ENCODE measurements at regions not wholly inside any gene's neighbourhood (a gene's known extent, or its start where the extent isn't known, plus 50 kb on each side); places are given as distances from the start of the nearest gene placed in this dataset.
"Not testable (repeated sequence)": the region's sequence is repeated elsewhere in the genome, so short reads cannot be mapped to it uniquely, and the experiment has no call there.

DNA sequence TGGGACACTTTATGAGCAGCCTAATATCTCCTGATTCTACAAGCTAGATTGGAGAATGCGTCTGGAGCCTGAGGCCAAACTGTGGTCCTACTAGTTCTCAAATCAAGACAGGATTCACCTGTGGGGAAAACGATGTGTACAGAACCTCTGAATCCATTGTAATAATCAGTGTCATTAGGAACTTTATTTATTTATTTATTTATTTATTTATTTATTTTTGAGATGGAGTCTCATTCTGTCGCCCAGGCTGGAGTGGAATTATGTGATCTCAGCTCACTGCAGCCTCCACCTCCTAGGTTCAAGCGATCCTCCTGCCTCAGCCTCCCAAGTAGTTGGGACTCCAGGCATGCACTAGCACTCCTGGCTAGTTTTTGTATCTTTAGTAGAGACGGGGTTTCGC is 52.6 kb upstream of the KIF26B start:
- H3K9me3 Mint-ChIP-seq, H3K4me3 Mint-ChIP-seq, DNase-seq, H3K27me3 Mint-ChIP-seq, H3K27ac Mint-ChIP-seq, H3K4me1 Mint-ChIP-seq, POLR2A ChIA-PET, H3K36me3 Mint-ChIP-seq, ATAC-seq: not testable (repeated sequence)

DNA sequence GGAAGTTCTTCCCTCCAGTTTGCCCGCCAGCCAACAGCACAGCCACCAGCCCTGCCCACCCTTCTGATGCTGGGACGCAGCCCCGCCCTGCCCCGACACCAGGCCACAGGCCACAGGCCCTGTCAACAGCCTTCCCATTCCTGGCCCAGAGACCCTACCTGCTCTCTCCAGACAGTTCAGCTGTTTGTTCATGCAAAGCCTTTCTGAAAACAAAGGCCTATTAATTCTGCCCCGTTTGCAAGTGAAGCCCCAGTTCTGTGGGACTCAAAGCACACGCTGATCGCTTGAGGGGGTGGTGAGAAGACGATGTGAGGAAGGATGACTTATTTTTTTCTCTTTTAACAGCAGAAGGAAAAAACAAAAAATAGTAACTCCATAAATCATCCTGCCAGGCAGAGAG is 55.4 kb upstream of the KIF26B start:
- Mint-ChIP-seq H3K36me3 (peaks cover 0 to 1% (median 0%) of the 10 kb centered on the region in 3 donors), H3K27me3 (peaks cover 0 to 2% (median 0%) of the 10 kb centered on the region in 5 donors), H3K4me1 (no peaks in the 10 kb centered on the region), H3K4me3 (no peak overlapping the region), H3K27ac (no peak overlapping the region), H3K9me3 (peaks cover 0 to 1% (median 0%) of the 10 kb centered on the region in 9 donors)
- no peak for DNase-seq
- ATAC-seq, result no peak
- POLR2A ChIA-PET, result no interaction called here

DNA sequence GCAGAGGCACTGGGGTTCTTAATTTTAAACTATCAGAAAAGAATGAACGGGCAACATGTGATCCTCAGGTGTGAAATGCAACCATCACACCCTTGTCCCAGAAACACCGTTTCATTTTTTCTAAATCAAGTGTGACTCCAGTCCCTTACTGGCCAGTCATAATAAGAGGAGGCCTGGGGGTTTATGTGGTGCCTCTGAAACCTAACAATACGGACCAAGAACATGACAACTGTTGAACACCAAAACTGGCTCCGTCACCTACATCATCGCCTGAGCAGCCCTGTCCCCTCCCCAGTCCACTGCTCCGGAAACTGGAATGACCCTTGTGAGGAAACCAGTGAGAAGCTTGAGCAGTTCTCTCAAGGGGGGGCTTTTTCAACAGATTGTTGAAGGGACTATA is 55.9 kb upstream of the KIF26B start:
- peaks cover 0 to 1% (median 0%) of the 10 kb centered on the region in 9 donors for H3K9me3 Mint-ChIP-seq
- POLR2A ChIA-PET, result no interaction called here
- H3K27ac Mint-ChIP-seq, result no peak overlapping the region
- DNase-seq (no peak), ATAC-seq (no peak)
- no peak overlapping the region for H3K4me3 Mint-ChIP-seq
- no peaks in the 10 kb centered on the region for H3K36me3 Mint-ChIP-seq
- H3K4me1 Mint-ChIP-seq, result no peaks in the 10 kb centered on the region
- H3K27me3 Mint-ChIP-seq, result peaks cover 0 to 2% (median 0%) of the 10 kb centered on the region in 5 donors

DNA sequence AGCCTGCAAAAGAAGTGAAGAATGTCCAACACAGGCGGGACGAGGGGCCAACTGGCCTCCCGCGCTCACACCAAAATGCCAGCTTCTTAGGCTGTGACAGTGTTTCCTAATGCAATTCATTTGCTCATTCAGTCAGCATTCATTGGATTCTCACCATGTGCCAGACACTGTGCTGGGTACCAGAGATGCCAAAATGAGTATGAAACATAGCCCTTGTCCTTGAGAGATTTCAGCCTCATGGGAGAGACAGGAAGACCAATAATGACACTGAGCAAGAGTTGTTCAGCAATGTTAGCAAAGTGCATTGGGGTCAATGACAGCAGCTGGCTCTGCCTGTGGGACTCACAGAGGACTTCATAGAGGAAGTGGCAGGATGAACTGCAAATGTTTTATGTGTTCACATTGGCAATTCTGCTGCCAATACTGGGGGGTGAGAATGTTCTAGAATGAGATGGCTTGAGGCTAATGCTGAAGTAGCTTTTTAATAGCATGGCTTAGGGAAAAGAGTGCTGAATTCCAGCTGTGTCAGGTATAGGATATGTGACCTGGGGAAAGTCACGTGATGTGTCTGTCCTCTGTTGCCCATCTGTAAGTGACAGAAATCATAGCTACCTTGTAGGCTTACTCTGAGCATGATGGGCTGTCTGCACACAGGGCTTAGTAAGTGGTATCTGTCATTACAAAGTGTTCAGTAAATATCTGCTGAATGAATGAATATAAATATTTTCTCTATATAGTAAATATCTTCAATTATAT is 58.3 kb upstream of the KIF26B start:
- POLR2A ChIA-PET, result no interaction called here
- no peaks in the 10 kb centered on the region for H3K36me3 Mint-ChIP-seq
- H3K9me3 Mint-ChIP-seq, result peaks cover 0 to 1% (median 0%) of the 10 kb centered on the region in 9 donors
- DNase-seq, result no peak
- no peak overlapping the region for H3K27ac Mint-ChIP-seq
- no peak for ATAC-seq
- H3K4me1 Mint-ChIP-seq, result no peaks in the 10 kb centered on the region
- no peaks in the 10 kb centered on the region for H3K27me3 Mint-ChIP-seq
- H3K4me3 Mint-ChIP-seq, result no peak overlapping the region

DNA sequence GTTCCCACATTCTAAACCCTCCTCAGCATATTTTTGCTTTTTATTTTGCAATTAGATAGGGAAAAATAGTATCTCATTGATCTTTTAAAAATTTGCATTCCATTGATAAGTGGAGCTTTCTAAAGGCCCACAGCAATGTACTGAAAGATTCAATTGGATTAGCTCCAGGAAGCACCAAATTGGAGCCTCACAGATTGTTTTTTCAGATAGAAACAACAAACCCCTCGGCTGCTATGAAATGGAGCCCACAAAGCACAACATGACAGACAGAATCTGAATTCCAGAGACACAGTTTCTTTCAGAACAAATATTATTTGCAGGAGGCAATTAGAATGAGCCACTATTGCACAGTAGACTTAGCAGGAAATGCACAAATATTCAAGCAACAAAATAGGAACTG is 58.9 kb upstream of the KIF26B start:
- no peak overlapping the region for H3K4me3 Mint-ChIP-seq
- H3K9me3 Mint-ChIP-seq, result peaks cover 0 to 1% (median 0%) of the 10 kb centered on the region in 9 donors
- no peaks in the 10 kb centered on the region for H3K36me3 Mint-ChIP-seq
- H3K27me3 Mint-ChIP-seq, result no peaks in the 10 kb centered on the region
- DNase-seq, result no peak
- H3K4me1 Mint-ChIP-seq, result no peaks in the 10 kb centered on the region
- no peak for ATAC-seq
- no peak overlapping the region for H3K27ac Mint-ChIP-seq
- POLR2A ChIA-PET, result no interaction called here

DNA sequence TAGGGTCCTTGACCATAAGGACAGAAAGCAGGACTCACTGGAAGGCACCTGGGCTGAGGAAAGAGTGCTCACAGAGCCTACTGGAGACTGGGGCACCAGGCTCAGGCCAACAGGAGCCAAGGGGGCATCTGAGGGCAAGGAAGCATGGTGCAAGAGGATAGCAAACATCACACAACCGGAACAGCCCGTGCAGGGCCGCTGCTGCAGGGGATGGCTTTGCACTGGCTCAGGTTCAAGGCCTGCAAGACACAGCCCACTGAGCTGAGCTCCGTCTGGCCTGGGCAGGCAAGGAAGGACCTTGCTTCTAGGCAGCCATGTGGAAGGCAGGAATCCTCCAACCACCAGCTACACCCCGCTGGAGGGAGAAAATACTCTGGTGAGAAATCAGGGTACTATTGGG is 59.8 kb upstream of the KIF26B start:
- DNase-seq, result no peak
- peaks cover 0 to 1% (median 0%) of the 10 kb centered on the region in 9 donors for H3K9me3 Mint-ChIP-seq
- H3K36me3 Mint-ChIP-seq, result no peaks in the 10 kb centered on the region
- ATAC-seq, result no peak
- H3K4me1 Mint-ChIP-seq, result no peaks in the 10 kb centered on the region
- H3K4me3 Mint-ChIP-seq, result no peak overlapping the region
- no peak overlapping the region for H3K27ac Mint-ChIP-seq
- POLR2A ChIA-PET, result no interaction called here
- H3K27me3 Mint-ChIP-seq, result no peaks in the 10 kb centered on the region

DNA sequence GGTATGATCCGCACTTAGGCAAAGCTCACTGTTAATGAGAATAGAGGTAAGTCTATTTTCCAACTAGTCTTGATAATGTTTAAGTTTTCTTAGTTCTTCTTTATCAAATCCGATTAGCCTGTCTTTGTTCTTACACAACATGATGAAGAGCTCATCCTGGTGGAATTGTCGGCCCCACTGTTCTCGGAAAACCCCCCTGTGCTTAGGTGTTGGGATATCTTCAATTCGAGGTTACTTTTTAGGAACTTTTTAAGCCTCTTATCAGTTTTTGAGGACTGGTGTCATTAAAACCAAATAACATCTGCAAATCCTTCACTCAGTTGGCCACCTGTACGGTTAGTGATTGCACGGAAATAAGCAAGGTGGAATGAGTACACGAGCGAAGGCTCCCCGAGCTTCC is 60.7 kb upstream of the KIF26B start:
- no peak overlapping the region for H3K4me3 Mint-ChIP-seq
- H3K27me3 Mint-ChIP-seq, result no peaks in the 10 kb centered on the region
- no peak for DNase-seq
- peaks cover 0 to 1% (median 0%) of the 10 kb centered on the region in 9 donors for H3K9me3 Mint-ChIP-seq
- no peak overlapping the region for H3K27ac Mint-ChIP-seq
- POLR2A ChIA-PET, result no interaction called here
- H3K4me1 Mint-ChIP-seq, result no peaks in the 10 kb centered on the region
- no peaks in the 10 kb centered on the region for H3K36me3 Mint-ChIP-seq
- no peak for ATAC-seq

DNA sequence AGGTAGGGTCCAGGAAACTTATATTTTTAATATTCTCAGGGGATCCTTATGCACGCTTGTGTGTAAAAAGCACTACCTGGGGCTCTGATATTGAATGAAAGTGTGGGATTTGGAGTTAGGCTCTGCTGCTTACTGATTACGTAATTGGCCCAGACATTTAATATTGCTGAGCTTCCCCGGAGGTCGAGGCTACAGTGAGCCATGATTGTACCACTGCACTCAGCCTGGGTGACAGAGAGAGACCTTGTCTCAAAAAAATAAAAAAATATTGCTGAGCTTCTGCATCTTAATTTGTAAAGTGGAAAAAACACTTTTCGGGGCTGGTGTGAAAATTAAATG is 62.2 kb upstream of the KIF26B start:
- Mint-ChIP-seq H3K9me3 (peaks cover 0 to 1% (median 0%) of the 10 kb centered on the region in 9 donors), H3K36me3 (no peaks in the 10 kb centered on the region), H3K4me3 (no peak overlapping the region), H3K27me3 (no peaks in the 10 kb centered on the region), H3K27ac (no peak overlapping the region), H3K4me1 (no peaks in the 10 kb centered on the region)
- DNase-seq (no peak), ATAC-seq (no peak)
- POLR2A ChIA-PET, result no interaction called here

DNA sequence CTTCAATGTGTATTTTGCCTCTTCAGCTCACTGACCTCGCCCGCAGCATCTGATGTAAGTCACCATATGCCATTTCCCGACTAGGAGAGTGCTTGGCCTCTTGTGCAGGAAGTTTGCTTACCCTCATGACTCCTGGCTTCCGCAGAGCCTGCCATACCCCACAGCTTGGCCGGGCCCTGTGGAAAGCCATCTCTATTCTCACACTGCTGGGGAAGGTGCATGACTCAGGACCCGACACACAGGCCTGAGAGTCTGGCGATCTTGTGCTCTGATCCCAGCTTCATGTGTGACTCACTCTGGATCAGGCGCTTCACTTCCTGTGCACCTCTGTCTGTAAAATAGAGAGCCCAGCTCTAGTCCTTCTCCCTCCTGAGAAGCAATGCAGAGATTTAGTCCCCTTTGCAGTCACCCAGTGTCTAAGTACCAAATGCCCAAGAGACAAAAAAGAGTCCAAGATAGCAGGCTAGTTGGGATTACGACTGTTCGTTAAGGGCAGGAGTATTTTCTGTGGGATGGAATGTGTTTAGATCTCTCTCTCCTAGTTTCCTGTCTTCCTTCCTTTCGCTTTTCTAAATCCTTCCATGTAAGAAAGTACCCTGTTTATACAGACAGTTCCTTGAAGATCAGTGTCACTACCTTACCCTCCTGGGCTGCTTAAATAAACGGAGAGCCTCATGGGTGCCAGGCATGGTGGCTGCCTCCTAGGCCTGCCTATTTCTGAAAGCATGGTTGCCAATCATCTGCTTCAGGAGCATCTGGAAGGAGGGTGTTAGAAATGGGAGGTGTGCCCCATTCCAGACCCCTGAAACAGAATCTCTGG is 62.8 kb upstream of the KIF26B start:
- no peak for DNase-seq
- POLR2A ChIA-PET, result no interaction called here
- H3K9me3 Mint-ChIP-seq, result no peaks in the 10 kb centered on the region
- no peaks in the 10 kb centered on the region for H3K27me3 Mint-ChIP-seq
- no peak overlapping the region for H3K27ac Mint-ChIP-seq
- H3K4me3 Mint-ChIP-seq, result no peak overlapping the region
- H3K4me1 Mint-ChIP-seq, result no peaks in the 10 kb centered on the region
- ATAC-seq, result no peak
- H3K36me3 Mint-ChIP-seq, result no peaks in the 10 kb centered on the region

DNA sequence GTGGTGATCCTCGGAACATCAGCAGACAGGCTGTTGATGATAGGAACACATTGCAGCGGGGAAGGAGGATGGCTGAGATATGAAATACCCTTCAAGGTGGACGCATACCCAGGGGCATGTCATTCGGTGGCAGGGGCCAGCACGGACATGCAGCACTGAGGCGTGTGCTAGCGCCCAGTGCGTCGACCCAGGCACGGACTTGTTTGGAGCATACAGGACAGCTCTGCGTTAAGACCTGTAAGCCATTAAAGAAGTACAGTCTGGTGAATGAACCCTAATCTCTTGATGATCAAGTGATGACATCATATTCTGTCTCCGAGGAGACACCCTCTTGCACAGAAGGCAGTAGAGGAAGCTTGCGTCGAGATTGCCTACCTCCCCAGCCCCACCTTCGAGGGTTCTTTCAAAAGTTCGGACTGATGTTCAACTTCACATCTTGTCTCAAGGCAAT is 63.6 kb upstream of the KIF26B start:
- DNase-seq (no peak), ATAC-seq (no peak)
- Mint-ChIP-seq H3K36me3 (no peaks in the 10 kb centered on the region), H3K4me1 (no peaks in the 10 kb centered on the region), H3K4me3 (no peak overlapping the region), H3K9me3 (no peaks in the 10 kb centered on the region), H3K27me3 (no peaks in the 10 kb centered on the region), H3K27ac (no peak overlapping the region)
- POLR2A ChIA-PET, result no interaction called here

DNA sequence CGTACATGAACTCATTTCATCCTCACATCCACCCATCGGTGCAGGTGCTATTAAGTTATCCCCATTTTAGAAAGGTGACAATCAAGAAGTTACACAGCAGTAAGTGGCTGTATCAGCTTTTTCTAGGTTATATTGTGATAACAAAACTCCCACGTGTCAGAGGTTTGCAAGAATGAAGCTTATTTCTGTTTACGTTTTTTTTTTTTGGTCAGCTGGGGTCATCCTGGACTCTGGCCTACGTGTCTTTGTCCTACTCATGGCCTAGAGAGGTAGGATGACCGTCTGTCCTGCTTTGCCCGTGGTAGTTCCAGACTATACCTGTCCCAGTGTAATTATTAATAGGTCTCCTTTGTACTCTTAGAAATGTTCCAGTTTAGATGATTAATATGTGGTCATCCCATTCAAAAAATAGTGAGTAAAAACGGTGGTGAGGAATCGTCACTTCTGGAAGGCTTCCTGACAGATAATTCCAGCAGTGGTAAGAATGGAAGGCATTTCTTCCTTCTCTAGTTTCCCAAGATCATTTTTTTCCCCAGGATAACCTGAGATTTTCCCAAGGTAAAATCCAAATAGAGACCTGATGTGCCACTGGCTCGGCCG is 64.2 kb upstream of the KIF26B start:
- ATAC-seq (no peak), DNase-seq (no peak)
- POLR2A ChIA-PET, result no interaction called here
- Mint-ChIP-seq H3K27me3 (no peaks in the 10 kb centered on the region), H3K4me1 (no peaks in the 10 kb centered on the region), H3K36me3 (no peaks in the 10 kb centered on the region), H3K4me3 (no peak overlapping the region), H3K27ac (no peak overlapping the region), H3K9me3 (no peaks in the 10 kb centered on the region)

DNA sequence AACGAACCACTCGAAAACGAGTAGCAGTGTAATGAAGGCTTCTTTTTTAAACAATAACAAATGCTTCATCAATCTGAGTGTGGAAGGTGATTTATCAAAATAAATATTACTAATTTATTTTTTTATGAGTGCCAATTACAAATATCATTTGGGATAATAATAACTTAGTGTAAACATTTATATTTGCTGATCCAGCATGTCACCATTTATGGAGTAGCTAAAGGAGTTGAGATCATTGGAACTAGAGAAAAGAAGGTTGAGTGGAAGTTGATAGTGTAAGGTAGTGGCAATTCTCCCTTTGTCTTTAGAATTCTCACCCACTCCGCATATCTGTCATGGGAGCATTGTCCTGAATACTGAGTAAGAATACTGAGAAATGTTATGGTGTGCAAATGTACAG is 67.1 kb upstream of the KIF26B start:
- Mint-ChIP-seq H3K9me3 (no peaks in the 10 kb centered on the region), H3K27me3 (no peaks in the 10 kb centered on the region), H3K4me1 (no peaks in the 10 kb centered on the region), H3K27ac (no peak overlapping the region), H3K36me3 (no peaks in the 10 kb centered on the region), H3K4me3 (no peak overlapping the region)
- DNase-seq (no peak), ATAC-seq (no peak)
- POLR2A ChIA-PET, result no interaction called here

DNA sequence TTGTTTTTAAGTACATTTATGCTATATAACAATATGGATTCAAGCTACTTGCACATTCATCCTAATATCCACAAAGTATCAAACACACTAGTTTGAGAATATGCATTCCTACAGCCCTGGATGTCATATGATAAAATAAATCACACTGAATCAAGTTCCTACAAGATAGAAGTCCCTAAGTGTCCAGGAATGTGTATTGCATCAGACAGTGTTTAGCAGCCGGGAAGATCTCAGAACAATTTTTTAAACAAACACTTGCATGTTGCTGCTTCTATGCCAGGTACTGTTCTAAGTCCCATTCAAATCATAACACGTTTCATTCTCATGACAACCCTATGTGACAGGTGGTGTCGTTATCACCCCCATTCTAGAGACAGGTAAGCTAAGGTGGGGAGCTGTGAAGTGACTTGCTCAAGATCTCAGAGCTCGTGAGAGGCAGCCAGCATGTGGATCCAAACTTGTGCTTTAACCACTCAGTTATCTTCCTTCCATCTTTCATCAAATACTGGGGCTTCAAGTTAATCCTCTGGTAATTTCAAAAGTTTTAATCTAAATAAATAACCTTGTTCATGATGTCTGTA is 68.3 kb upstream of the KIF26B start:
- ATAC-seq, result no peak
- H3K27ac Mint-ChIP-seq, result no peak overlapping the region
- no peaks in the 10 kb centered on the region for H3K9me3 Mint-ChIP-seq
- POLR2A ChIA-PET, result no interaction called here
- no peaks in the 10 kb centered on the region for H3K36me3 Mint-ChIP-seq
- H3K27me3 Mint-ChIP-seq, result peaks cover 0 to 1% (median 0%) of the 10 kb centered on the region in 5 donors
- DNase-seq, result no peak
- no peaks in the 10 kb centered on the region for H3K4me1 Mint-ChIP-seq
- no peak overlapping the region for H3K4me3 Mint-ChIP-seq

Measured in naive thymus-derived CD8-positive, alpha-beta T cell (primary cell).